Ureter (tissue), 1 donor: ENCODE measurements at regions not wholly inside any gene's neighbourhood (a gene's known extent, or its start where the extent isn't known, plus 50 kb on each side); places are given as distances from the start of the nearest gene placed in this dataset.

ENCODE experiments used
- DNase-seq: peaks from one replicate; pipeline ENCODE4 v3.0.0-alpha.2; 2020; ENCODE audit warnings: low spot score
- donor health status: DM: yes; HTN: yes; CAD: no.

DNA sequence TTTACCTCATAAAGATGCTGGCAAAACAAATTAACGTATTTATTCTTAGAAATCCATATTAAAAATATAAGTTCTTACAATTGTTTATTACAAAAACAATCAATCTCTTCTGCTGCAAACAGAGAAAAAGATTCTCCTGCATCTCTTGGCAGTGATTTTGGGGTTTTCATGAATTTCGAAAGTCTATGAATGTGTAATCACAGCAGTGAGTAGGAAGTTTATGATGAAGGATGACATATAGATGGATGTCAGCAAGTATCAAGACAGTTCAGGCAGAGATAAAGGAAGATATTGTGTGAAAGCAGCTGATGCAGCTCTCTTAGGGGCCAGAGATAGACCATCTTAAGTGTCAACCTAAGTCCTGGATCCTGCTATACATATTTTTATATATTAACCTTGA is 196.9 kb upstream of the BANK1 start:
- no peak for DNase-seq

DNA sequence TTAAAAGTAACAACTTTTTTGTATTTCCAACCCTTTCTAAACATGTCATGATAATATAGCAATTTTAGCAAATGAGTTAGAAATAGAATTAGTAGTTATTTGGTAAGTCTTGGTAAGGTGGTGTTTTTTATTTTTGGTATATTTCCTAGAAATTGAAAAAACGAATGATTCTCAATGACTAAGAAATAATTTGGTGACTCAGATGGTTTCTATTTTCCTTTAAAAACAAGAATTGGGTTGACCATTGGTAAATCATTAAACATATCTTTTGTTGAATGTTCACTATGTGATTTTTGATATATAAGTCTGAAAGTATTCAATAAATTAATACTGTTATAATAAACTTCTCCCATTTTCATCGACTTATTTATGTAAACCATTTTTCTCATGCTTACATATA is 206.2 kb upstream of the BANK1 start:
- DNase-seq: no peak

DNA sequence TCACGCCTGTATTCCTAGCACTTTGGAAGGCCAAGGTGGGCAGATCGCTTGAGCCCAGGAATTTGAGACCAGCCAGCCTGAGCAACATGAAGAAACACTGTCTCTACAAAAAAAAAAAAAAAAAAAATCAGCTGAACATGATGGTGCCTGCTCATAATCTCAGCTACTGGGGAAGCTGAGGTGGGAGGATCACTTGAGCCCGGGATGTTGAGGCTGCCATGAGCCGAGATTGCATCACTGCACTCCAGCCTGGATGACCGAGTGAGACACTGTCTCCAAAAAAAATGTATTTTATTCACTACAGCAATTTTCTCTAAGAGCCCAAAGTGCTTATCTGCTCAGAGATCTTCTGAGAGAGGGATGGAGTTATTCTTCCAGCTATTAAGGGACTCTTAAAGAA is 215.8 kb upstream of the PPP3CA start:
- no peak for DNase-seq

DNA sequence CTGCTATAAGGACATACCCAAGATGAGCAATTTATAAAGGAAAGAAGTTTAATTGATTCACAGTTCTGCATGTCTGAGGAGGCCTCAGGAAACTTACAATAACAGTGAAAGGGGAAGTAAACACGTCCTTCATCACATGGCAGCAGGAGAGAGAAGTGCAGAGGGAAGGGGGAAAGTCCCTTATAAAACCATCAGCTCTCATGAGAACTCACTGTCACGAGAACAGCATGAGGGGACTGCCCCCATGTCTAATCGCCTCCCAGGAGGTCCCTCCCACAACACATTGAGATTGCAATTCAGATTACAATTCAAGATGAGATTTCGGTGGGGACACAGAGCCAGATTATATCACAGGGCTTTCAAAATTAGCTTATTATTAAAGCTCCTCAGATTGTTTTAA is 209.5 kb upstream of the PPP3CA start:
- no peak for DNase-seq

DNA sequence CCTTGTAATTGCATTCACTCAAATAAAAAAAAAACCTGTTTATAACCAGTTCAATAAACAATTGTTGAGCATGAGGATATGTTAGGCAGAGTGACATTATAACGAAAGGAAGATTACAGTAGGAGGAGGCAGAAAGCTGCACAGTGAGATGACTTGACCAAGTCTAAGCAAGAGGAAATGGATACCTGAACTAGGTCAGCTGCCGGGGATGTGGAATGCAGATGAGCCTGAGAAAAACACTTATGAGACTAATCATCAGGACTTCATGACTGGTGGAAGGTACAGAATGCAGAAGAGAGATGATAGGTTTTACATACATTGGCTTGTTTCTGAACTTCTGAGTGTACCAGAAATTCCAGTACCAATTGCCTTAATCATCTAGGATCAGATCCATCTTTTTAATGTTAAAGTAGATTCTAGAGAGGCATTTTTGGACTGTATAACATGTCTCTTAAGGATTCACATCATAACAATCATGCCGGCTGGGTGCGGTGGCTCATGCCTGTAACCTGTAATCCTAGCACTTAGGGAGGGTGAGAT is 208.1 kb upstream of the PPP3CA start:
- no peak for DNase-seq

DNA sequence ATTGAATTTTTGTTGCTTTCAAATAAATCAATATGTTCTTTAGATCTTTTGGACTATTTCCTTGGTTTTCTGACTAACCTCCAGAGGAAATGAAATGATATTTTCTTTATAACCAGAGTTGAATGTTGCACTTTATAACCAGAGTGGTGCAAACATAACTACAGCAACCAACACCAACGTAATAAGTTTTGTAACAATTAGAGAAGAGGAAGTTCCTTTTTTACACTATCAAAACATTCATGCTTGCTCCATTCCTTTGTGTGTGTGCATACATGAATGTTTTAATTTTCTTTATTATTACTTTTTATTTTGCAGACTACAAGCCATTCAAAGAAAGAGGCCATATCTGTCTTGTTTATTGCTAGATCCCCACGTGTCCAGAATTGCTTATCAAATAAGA is 193.0 kb upstream of the PPP3CA start:
- no peak for DNase-seq

DNA sequence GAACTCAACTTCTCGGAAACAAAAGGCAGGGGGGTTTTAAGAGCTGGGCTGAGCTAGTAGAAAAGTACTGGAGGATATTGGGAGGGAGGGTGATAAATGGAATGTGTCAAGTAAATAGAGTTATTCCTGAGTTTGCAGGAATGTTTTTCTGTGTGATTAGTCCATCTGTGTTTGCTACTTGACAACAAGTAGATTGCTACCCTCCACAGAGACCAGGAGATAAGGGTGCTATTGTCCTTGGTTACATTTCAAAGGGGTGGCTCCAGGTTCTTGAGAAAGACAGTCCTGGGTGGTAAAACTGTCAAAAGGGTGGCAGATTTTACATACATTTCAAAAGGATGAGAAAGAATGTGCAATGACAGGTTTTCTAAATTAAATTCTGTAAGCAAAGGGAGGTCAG is 181.2 kb upstream of the PPP3CA start:
- DNase-seq: no peak

DNA sequence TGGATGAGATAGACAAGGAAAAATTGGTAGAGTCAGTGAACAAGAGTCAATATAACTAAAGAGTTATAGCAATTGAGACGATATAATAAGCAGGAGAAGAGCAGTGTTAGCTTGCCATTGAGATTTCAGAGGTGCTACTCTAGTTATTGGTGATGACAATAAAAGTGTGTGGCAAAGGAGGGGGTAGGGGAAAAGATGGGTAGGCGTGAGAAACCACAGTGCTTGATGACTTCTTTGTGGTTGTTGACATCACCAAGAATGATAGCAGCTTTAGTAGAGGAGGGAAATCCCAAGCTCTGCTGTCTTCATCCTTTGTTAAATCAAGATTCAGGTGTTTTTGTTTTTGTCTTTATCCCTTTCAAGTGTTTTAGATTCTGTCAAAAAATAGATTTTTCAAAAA is 179.9 kb upstream of the PPP3CA start:
- DNase-seq: no peak

DNA sequence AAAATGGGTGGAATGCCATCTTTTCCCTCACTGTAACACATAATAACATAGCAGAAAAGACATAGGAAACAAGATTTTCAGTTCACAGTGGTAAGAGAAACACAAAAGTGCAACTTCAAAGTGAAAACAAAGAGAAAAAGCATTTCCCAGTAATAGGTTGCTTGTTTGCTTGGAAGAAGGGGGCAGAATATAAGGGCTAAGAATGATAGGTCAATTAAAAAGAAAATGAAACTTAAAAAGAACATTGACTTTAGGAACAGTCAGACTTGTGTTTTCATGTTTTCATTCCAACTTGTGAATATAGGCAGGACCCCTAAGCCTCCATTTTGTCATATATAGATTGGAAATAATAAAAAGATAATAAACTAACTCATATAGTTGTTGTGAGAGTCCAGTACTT is 168.2 kb upstream of the PPP3CA start:
- no peak for DNase-seq

DNA sequence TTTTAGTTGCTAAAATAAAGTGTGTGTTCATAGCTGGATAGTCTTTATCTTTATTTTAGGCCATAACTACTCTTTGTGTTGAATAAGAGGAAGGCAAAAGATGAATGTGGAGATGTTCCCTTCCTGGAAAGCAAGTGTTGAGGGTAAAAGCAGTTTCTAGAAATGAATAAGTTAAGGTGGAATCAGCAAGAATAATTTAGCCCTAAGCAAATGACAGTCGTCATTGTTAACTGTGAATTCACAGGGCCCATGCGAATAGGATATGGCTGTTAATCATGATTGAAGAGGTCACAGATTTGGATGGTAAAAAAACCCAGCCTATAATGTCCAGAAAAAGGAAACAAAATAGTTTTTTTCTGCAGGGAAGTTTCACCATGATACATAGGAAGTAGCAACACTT is 167.8 kb upstream of the PPP3CA start:
- no peak for DNase-seq

DNA sequence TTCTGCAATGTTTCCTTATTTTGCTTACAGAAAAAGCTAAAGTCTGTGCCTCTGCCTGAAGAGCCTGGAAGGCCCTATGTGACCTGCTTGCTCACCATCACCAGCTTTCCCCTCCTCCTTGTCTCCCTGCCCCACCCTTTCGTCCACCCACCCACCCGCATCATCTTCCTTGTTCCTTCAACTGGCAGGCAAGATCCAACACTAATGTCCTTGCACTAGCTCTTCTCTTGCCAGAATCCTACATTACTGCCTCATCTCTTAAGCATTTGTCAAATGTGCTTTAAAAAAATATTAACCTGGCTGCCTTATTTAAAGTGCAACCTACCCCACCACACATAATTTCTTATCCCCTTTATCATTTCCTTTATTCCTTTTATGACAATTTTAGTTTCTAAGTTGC is 165.1 kb upstream of the PPP3CA start:
- DNase-seq: no peak

DNA sequence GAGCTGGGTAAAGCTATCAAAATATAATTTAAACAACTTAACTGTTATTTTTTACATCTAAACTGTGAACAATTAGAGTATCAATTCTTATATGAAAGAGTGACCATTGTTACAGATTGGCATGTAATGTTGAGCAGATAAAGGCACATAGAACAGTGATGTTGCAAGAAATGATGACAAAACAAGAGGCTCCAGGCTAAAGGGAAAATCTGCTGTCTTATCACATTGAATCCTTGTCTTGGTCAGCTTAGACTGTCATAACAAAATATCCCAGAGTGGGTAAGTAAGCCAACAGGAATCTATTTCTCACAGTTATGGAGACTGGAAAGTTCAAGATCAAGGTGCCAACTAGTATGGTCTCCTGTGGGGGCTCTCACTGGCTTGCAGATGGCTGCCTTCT is 154.1 kb upstream of the PPP3CA start:
- DNase-seq: no peak

DNA sequence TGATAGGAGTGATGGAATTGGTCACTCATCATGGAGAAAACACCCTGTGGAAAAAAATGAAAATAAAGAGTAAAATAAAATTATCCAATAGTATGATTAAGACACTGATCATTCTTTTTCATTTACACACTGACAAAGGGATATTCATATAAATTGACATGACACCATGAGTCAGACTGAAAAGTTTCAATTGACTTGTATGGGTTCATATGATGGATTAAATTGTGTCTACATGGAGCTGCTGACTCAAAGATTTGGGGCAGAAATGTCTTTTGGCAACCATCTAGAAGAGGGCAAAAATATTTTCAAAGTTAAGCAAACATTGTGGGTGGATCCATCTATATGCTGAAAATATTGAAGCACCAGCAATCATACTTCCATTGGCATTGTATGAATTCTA is 153.4 kb upstream of the PPP3CA start:
- DNase-seq: no peak

DNA sequence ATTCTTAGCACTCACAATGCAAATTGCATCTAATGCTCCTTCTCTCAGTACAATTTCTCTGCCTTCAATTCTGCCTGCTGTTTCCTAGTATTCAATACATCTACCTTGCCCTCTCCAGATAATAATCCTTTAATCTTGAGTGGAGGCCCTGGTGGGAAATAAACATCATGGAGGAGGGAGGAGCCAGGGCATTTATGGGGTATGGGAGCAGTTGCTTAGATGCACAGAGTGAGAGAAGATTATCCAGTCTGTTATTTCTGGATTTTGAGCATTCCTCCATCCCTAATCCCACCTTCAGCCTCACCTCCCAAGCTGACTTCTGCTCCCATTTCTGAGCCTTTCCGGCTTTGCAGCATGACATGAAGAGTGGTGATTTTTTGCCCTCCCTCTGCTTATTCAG is 127.9 kb upstream of the PPP3CA start:
- no peak for DNase-seq

DNA sequence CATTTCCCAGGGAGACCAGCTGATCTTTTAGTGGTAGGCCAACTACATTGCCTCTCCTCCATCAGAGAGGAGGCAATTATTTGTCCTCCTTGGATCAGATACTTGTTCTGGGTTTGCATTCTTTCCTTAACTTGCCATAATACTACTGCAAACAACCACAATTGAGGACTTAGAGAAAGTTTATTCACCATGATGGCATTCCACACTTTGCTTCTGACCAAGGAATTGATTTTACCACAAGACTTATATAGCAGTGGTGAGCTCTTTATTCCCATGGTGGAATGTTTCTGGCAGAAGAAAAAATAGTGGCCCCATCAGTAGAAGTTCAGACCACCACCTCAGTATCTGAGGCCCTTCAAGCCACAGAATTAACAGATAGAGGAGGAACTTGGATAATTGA is 123.9 kb upstream of the PPP3CA start:
- no peak for DNase-seq

DNA sequence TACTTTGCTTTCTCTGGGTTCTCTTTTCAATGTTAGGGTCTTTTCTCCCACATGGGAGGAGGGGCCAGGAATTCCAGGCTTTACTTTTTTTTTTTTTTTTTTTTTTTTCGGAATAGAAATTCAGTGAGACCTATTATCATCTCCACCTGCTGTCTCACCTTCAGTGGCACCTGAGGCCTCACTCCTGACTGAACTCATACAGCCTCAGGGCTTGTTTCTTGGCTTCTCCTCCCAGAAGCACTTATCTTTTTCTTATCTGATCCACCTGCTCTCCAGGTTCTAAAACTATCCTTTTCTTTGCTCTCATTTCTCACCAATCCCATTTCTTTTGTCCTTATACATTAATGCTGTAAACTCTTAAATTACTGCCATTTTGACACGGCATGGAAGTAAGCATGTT is 117.3 kb upstream of the PPP3CA start:
- DNase-seq: no peak

DNA sequence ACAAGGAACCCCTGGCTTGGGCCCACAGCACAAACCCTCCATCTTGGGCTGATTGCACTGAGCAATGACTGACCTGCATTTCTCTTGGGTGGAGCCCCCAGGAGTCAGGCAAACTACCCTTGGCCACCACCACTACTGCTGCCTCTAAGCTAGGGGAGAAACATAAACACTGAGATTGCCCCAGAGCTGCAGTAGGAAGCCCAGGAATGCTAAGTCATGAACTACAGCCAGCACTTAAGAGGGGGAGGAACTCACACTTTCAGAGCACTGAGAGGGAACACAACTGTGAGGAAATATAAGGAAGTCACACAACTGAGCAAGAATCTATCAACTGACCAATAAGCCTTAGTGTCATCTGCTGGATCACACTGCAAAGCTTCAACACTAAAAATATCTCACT is 111.6 kb upstream of the PPP3CA start:
- no peak for DNase-seq

DNA sequence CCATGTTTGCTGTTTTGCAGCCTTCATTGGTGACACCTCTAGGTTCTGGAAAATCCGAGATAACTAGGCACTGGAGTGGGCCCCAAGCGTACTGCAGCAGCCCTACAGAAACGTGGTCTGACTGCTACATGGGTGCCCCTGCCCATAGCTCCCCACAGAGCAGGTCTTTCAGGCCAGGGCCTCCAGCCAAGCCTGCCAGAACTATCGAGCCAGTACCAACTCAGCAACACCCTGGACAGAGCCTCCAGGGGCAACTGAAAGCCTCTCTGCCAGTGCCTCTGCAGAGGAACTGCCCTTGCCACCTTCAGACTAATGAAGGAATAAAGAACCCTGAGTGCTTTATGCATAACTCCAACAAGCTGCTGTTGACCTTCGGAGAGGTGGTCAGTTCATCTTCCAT is 111.1 kb upstream of the PPP3CA start:
- DNase-seq: no peak

DNA sequence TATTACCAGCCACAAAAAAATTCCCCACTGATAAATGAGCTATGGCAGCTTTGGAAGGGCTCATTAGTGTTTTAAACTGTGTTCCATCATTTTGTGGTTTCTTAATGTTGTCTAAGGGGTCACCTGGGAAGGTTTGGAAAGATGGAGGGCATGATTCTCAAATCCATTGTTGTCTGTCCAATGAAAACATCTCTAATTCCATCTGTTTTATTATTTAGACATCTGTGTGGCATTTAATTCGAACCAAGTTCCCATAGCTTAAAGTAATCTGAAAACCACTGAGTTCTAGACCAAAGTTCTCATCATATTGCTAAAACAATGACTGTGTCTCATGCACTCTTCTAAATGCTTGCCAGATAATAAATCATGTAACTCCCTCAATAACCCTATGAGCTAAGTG is 103.8 kb upstream of the PPP3CA start:
- DNase-seq: no peak

DNA sequence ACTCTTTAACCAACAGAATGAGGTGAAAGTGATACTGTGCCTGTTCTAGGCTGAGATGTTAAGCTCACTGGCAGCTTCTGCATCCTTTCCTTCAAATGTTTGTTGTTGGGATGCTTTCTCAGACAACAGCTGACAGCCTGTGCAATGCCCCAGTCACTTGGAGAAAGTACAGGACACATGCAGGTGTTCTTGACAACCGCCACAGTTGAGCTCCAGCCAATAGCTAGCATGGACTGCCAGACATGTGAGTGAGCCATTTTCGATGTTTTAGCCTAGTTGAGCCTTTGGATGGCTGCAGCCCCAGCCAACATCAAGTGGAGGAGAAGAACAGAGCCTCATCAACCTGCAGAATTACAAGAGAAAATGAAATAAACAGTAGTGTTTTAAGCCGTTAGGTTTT is 94.1 kb upstream of the PPP3CA start:
- no peak for DNase-seq

DNA sequence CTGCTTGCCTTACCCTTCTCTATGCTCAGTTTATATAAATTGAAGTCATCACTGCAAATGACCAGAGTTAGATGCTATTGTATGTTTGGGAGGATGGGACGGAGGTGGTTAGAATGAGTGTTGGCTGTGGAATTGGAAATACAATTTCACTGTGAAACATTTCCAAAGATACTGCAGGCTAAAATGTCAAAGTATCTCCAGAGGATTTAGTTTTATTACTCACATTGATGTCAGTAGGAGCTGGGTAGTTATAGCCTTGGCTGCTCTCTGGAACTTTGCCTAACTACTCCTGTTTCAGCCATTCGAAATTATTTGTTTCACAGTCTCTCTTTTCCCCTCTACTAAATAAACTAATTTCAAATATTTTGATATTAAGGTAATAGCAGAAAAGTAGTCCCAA is 92.6 kb upstream of the PPP3CA start:
- DNase-seq: no peak

DNA sequence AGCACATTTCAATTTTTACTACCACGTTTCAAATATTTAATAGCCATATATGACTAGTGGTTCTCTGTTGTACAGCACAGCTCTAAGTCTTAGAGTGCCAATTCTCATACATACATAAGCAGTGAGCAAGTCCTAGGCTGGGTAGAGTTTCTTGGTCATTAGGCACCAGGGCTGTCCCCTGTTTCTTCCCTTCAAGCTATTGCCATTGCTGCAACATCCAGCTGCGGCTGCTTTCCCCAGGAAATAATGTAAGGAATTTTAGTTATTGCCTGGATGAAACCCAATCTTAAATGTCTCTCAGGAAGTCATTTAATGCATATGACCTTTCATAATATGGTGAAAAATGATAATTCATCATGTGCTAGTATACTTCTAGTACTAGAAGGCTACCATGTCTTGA is 74.1 kb upstream of the PPP3CA start:
- no peak for DNase-seq

DNA sequence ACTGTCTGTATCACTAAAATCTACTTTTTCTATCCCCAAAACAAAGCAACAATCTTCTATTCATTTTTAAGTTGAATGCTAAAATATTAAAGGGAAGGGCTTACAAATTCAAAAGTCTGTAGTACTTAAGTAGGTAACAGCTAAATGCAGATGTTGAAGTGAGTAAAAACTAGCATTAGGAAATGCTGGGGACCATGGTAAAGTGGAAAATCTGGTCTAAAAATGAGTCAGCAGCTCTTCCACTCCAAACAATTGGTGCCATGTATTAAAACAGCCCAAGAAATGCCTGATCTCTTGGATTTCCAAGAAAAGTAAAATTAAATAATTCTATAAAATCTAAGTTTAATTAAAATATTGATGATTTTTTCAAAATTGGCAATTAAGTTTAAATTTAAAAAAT is 73.3 kb upstream of the PPP3CA start:
- DNase-seq: no peak

DNA sequence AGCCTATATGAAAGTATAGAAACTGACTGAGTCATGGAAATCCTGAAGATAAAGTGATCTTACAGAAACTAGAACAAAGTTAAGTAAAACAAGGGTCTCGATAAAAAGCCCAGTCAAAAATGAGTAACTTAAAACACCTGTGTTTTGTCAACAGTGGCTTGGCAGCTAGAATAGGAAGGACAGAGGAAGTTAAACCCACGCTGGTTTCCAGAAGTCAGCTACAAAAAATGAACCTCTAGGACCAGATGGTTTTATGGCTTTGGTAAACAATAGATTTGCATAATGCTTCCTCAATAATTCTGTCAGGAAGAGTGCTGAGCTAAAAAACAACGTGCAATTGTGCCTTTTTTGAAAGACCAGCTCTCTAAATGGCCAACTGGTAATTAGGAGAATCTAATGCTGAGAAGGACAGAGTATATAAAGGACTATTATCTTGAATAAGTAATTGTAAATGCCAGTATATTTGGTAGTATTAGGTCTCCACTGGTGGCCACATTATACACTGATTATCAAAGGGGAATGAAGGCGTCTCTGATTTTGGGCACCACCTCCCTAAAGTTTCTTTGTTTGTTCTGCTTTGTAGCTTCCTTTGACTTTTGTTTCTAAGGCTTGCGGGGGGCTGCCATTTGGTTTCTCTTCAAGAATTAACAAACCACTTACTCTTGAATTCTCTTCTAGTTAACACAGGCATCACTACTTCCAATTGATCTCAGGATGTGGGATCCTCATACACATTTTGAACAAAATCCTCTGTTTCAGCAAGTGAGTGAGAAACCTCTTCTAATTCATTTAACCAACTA is 72.2 kb upstream of the PPP3CA start:
- no peak for DNase-seq
